Breast epithelium (tissue), 4 donors: ENCODE measurements at regions not wholly inside any gene's neighbourhood (a gene's known extent, or its start where the extent isn't known, plus 50 kb on each side); places are given as distances from the start of the nearest gene placed in this dataset.

Source experiments
- DNase-seq, 2 donors: peaks; one replicate each; pipeline ENCODE4 v3.0.0-alpha.2; 2019; ENCODE audit warnings: low spot score in 2 of 2
- H3K27ac ChIP-seq, 2 donors: fragments of 200-600 bp; sonication (generic) in 1 of 2; one replicate each; pipeline ENCODE4 v1.5.1; 2016 to 2019; ENCODE audit warnings: mild to moderate bottlenecking in 1 of 2
- H3K27me3 ChIP-seq, 2 donors: fragments of 200-600 bp; sonication (generic) in 1 of 2; one replicate each; pipeline versions ENCODE4 v1.5.1 to v1.6.0; 2017 to 2019; ENCODE audit warnings: control low read depth in 1 of 2, mild to moderate bottlenecking in 1 of 2
- H3K36me3 ChIP-seq: fragments of 200-600 bp; one replicate; pipeline ENCODE4 v1.5.1; 2019
- H3K4me1 ChIP-seq, 2 donors: fragments of 200-600 bp; sonication (generic); one replicate each; pipeline ENCODE4 v1.5.1; 2016 to 2019; ENCODE audit warnings: control low read depth in 1 of 2
- H3K4me3 ChIP-seq, 3 donors: fragments of 200-600 bp; sonication (generic); 1 replicate in 2 of 3; 2 replicates in 1 of 3; pipeline ENCODE4 v1.5.1; 2016 to 2019; ENCODE audit warnings: mild to moderate bottlenecking in 3 of 3, moderate library complexity in 2 of 3
- H3K9me3 ChIP-seq, 2 donors: fragments of 200-600 bp; sonication (generic) in 1 of 2; one replicate each; pipeline ENCODE4 v1.5.1; 2016 to 2019; ENCODE audit warnings: control low read depth in 1 of 2
- CTCF ChIP-seq, 3 donors: fragments of 450-650 bp; IDR thresholded peaks; one replicate each; pipeline ENCODE4 v1.5.1; 2016 to 2017; ENCODE audit warnings: antibody characterized with exemption in 3 of 3, mild to moderate bottlenecking in 3 of 3, moderate library complexity in 3 of 3
- POLR2A ChIP-seq: fragments of 450-650 bp; IDR thresholded peaks from one replicate; pipeline ENCODE4 v1.6.1; 2016; ENCODE audit warnings: antibody characterized with exemption, mild to moderate bottlenecking, moderate library complexity
- POLR2AphosphoS5 ChIP-seq, 3 donors: sonication (generic); formaldehyde crosslinking; IDR thresholded peaks; one replicate each; pipeline ENCODE4 v1.6.1; 2017; ENCODE audit warnings: antibody characterized with exemption in 3 of 3
- intact Hi-C: fragments of 100-400 bp; cut with DNase I; formaldehyde crosslinking; loops from one replicate; pipeline ENCODE4 v1.15.1; 2023; ENCODE audit warnings: low total_unique reads

- TF ChIP-seq CTCF (IDR thresholded peaks at IDR 0.05) (no peak), POLR2A (no peak), POLR2AphosphoS5 (IDR thresholded peaks at IDR 0.05) (no peak)
- Histone ChIP-seq H3K27ac (no peak overlapping the region), H3K36me3 (no peaks in the 10 kb centered on the region), H3K27me3 (no peaks in the 10 kb centered on the region), H3K4me1 (no peaks in the 10 kb centered on the region), H3K9me3 (no peaks in the 10 kb centered on the region), H3K4me3 (no peak overlapping the region)
- intact Hi-C loops, result no loop called here
- DNase-seq, result peak; percentile 30 to 62
These were observed 163.6 kb upstream of the SMIM23 start for GRCh38 chr5:171622010-171622409.

GRCh38 chr5:171623107-171623506 is 162.5 kb upstream of the SMIM23 start:
- intact Hi-C loops, result no loop called here

GRCh38 chr5:171623551-171624097 is 162.0 kb upstream of the SMIM23 start:
- Histone ChIP-seq H3K27me3 (no peaks in the 10 kb centered on the region), H3K27ac (no peak overlapping the region), H3K4me1 (no peaks in the 10 kb centered on the region), H3K4me3 (no peak overlapping the region), H3K36me3 (no peaks in the 10 kb centered on the region), H3K9me3 (no peaks in the 10 kb centered on the region)
- intact Hi-C loops, result no loop called here
- no peak for DNase-seq
- TF ChIP-seq POLR2AphosphoS5 (IDR thresholded peaks at IDR 0.05) (no peak), POLR2A (no peak), CTCF (IDR thresholded peaks at IDR 0.05) (no peak)

More at GRCh38 chr5:171623107-171623506, 162.5 kb upstream of the SMIM23 start:
- Histone ChIP-seq H3K4me1 (no peaks in the 10 kb centered on the region), H3K36me3 (no peaks in the 10 kb centered on the region), H3K27me3 (no peaks in the 10 kb centered on the region), H3K9me3 (no peaks in the 10 kb centered on the region), H3K27ac (no peak overlapping the region), H3K4me3 (no peak overlapping the region)
- no peak for TF ChIP-seq POLR2A
- TF ChIP-seq CTCF (IDR thresholded peaks at IDR 0.05), result no peak
- TF ChIP-seq POLR2AphosphoS5 (IDR thresholded peaks at IDR 0.05), result no peak
- no peak for DNase-seq

GRCh38 chr5:171624396-171624795 is 161.2 kb upstream of the SMIM23 start:
- Histone ChIP-seq H3K9me3 (no peaks in the 10 kb centered on the region), H3K4me1 (no peaks in the 10 kb centered on the region), H3K27me3 (no peaks in the 10 kb centered on the region), H3K36me3 (no peaks in the 10 kb centered on the region), H3K27ac (no peak overlapping the region), H3K4me3 (no peak overlapping the region)
- intact Hi-C loops, result no loop called here
- TF ChIP-seq POLR2AphosphoS5 (IDR thresholded peaks at IDR 0.05), result no peak
- TF ChIP-seq POLR2A, result no peak
- no peak for TF ChIP-seq CTCF (IDR thresholded peaks at IDR 0.05)
- no peak for DNase-seq

GRCh38 chr5:171625646-171626045 is 160.0 kb upstream of the SMIM23 start:
- intact Hi-C loops, result no loop called here
- no peak overlapping the region for H3K4me3 ChIP-seq
- TF ChIP-seq CTCF (IDR thresholded peaks at IDR 0.05) (no peak), POLR2AphosphoS5 (IDR thresholded peaks at IDR 0.05) (no peak), POLR2A (no peak)
- H3K27me3 ChIP-seq, result peaks cover 0 to 8% of the 10 kb centered on the region in 2 donors
- no peak for DNase-seq
- no peaks in the 10 kb centered on the region for H3K36me3 ChIP-seq
- no peak overlapping the region for H3K27ac ChIP-seq
- peaks cover 0 to 6% of the 10 kb centered on the region in 2 donors for H3K4me1 ChIP-seq
- no peaks in the 10 kb centered on the region for H3K9me3 ChIP-seq
